ENCODE measurements at regions not wholly inside any gene's neighbourhood (a gene's known extent, or its start where the extent isn't known, plus 50 kb on each side); places are given as distances from the start of the nearest gene placed in this dataset.

DNA sequence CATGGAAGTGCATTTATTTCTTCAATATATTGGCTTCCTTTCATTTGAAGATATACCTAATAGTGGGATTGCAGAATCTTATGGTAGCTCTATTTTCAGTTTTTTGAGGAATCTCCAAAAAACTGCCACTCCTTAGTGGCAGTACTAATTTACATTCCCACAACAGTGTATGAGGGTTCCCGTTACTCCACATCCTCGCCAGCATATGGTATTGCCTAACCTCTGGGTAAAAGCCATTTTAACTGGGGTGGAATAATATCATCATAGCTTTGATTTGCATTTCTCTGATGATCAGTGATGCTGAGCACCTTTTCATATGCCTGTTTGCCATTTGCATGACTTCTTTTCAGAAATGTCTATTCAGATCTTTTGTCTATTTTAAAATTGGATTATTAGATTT is 471.9 kb upstream of the UBE2E3 start:
- Histone ChIP-seq H3K9me3 (ENCODE audit: control insufficient read depth, insufficient read depth, low read length) (no peaks in the 10 kb centered on the region), H3K27ac (ENCODE audit: low read depth, low read length) (no peak overlapping the region), H3K27me3 (ENCODE audit: control insufficient read depth, insufficient read depth, low read length) (no peaks in the 10 kb centered on the region), H3K4me3 (ENCODE audit: low read depth, low read length) (no peak overlapping the region)
- ChIA-PET CTCF (interaction anchor here (0.7 kb wide), 1 partner anchor 611 kb away, joined by 7 read pairs; no protein-coding TSS in a partner anchor), POLR2A (no interaction called here)
- TF ChIP-seq, protein P1, sequence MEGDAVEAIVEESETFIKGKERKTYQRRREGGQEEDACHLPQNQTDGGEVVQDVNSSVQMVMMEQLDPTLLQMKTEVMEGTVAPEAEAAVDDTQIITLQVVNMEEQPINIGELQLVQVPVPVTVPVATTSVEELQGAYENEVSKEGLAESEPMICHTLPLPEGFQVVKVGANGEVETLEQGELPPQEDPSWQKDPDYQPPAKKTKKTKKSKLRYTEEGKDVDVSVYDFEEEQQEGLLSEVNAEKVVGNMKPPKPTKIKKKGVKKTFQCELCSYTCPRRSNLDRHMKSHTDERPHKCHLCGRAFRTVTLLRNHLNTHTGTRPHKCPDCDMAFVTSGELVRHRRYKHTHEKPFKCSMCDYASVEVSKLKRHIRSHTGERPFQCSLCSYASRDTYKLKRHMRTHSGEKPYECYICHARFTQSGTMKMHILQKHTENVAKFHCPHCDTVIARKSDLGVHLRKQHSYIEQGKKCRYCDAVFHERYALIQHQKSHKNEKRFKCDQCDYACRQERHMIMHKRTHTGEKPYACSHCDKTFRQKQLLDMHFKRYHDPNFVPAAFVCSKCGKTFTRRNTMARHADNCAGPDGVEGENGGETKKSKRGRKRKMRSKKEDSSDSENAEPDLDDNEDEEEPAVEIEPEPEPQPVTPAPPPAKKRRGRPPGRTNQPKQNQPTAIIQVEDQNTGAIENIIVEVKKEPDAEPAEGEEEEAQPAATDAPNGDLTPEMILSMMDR (IDR thresholded peaks at IDR 0.05; ENCODE audit: low read depth, low read length), result no peak
- DNase-seq (ENCODE audit: low read depth, low spot score), result no peak

DNA sequence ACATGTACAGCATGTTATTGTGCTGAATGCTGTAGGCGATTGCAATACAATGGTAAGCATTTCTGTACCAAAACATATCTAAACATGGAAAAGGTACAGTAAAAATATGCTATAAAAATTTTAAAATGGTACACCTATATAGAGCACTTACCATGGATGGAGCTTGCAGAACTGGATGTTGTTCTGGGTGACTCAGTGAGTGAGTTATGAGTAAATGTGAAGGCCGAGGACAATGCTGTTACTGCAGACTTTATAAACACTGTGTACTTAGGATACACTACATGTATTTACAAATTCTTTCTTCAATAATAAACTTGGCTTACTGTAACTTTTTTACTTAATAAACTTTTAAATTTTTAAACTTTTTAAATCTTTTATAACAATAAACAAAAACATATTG is 473.4 kb upstream of the UBE2E3 start:
- no peaks in the 10 kb centered on the region for H3K27me3 ChIP-seq (ENCODE audit: control insufficient read depth, insufficient read depth, low read length)
- ChIA-PET POLR2A (no interaction called here), CTCF (no interaction called here)
- no peak overlapping the region for H3K27ac ChIP-seq (ENCODE audit: low read depth, low read length)
- TF ChIP-seq, protein P1 (IDR thresholded peaks at IDR 0.05; ENCODE audit: low read depth, low read length), result no peak
- no peak for DNase-seq (ENCODE audit: low read depth, low spot score)
- H3K9me3 ChIP-seq (ENCODE audit: control insufficient read depth, insufficient read depth, low read length), result no peaks in the 10 kb centered on the region
- no peak overlapping the region for H3K4me3 ChIP-seq (ENCODE audit: low read depth, low read length)

DNA sequence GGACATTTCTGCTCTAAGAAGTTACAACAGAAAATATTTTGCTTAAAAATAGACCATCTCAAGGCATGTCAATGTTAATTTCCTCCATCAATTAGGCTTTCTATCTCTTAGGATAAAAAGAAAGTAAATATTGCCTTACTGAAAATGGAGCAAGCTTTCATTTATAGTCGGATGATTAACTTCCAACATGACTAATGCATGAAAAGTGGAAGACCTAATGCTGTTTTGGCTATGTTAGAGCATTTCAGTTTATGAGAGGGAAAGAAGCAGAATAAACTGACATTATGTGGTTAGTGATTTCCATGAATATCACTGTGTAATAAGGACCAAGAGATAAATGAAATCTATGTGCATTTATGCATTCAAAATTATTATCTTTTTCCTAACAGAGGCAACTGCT is 475.2 kb upstream of the UBE2E3 start:
- POLR2A ChIA-PET, result no interaction called here
- H3K27me3 ChIP-seq (ENCODE audit: control insufficient read depth, insufficient read depth, low read length), result no peaks in the 10 kb centered on the region
- H3K4me3 ChIP-seq (ENCODE audit: low read depth, low read length), result no peak overlapping the region
- TF ChIP-seq, protein P1 (IDR thresholded peaks at IDR 0.05; ENCODE audit: low read depth, low read length), result no peak
- H3K27ac ChIP-seq (ENCODE audit: low read depth, low read length), result no peak overlapping the region
- CTCF ChIA-PET, result no interaction called here
- DNase-seq (ENCODE audit: low read depth, low spot score), result no peak
- H3K9me3 ChIP-seq (ENCODE audit: control insufficient read depth, insufficient read depth, low read length), result no peaks in the 10 kb centered on the region

DNA sequence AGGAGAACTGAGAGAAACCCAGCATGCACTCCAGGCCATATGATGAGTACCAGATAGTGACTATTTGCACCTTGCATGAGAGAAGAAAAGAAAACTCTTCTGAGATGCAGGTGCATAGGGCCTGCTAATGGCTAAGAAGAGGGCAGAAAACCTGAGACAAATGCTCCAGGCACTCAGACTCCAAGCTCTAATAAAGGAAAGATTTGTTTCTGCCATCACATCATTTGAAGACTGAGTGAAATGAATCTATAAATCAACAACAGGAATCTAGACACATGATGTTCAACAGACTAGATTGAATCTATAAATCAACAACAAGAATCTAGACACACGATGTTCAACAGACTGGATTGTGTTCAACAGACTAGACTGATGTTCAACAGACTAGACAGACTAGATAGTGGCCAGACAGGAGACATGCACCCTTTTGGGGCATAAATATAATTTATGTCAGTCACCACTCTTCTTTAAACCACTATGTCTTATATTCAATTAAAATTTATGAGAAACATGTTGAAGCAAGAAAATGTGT is 482.7 kb upstream of the UBE2E3 start:
- POLR2A ChIA-PET, result no interaction called here
- no peak for DNase-seq (ENCODE audit: low read depth, low spot score)
- Histone ChIP-seq H3K27me3 (ENCODE audit: control insufficient read depth, insufficient read depth, low read length) (no peaks in the 10 kb centered on the region), H3K4me3 (ENCODE audit: low read depth, low read length) (no peak overlapping the region), H3K27ac (ENCODE audit: low read depth, low read length) (no peak overlapping the region), H3K9me3 (ENCODE audit: control insufficient read depth, insufficient read depth, low read length) (0 out of 2 replicates have a peak, but pooled peaks cover 2% of the 10 kb centered on the region)
- TF ChIP-seq, protein P1 (IDR thresholded peaks at IDR 0.05; ENCODE audit: low read depth, low read length), result no peak
- CTCF ChIA-PET, result no interaction called here

DNA sequence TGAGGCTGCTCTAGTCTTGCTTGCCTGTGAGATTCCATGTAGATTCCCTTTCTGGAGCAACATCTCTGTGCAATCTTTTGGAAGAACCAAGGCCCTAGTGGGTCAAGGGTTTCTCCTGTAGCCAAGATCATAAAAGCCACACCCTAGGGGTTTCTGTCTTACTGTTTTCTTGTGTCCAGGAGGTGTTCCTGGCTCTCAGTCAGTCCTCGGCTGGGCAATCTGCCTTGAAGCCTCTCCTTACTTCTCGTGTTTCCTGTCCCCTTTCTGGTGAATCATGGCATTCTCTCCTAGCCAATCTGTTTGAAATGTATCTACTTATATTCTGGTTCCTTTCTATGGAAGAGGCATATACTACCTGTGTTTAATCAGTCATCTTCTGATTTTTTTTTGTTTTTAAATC is 484.8 kb upstream of the UBE2E3 start:
- 0 out of 2 replicates have a peak, but pooled peaks cover 2% of the 10 kb centered on the region for H3K9me3 ChIP-seq (ENCODE audit: control insufficient read depth, insufficient read depth, low read length)
- H3K27ac ChIP-seq (ENCODE audit: low read depth, low read length), result no peak overlapping the region
- POLR2A ChIA-PET, result no interaction called here
- TF ChIP-seq, protein P1 (IDR thresholded peaks at IDR 0.05; ENCODE audit: low read depth, low read length), result no peak
- H3K4me3 ChIP-seq (ENCODE audit: low read depth, low read length), result no peak overlapping the region
- no peaks in the 10 kb centered on the region for H3K27me3 ChIP-seq (ENCODE audit: control insufficient read depth, insufficient read depth, low read length)
- CTCF ChIA-PET, result no interaction called here
- no peak for DNase-seq (ENCODE audit: low read depth, low spot score)
